AG04449 (cell line): ENCODE measurements at regions not wholly inside any gene's neighbourhood (a gene's known extent, or its start where the extent isn't known, plus 50 kb on each side); places are given as distances from the start of the nearest gene placed in this dataset.

Experiments used
- CTCF ChIA-PET: fragments of 350-600 bp; formaldehyde crosslinking; extraction: SDS; loops from one replicate; lab custom pipeline; 2021; ENCODE audit warnings: antibody characterized with exemption; lab: Yijun Ruan, JAX
- POLR2A ChIA-PET: fragments of 400-600, 350-600 bp; formaldehyde crosslinking; extraction: SDS; loops from one replicate; lab custom pipeline; 2020; ENCODE audit warnings: antibody characterized with exemption, inconsistent platforms; lab: Yijun Ruan, JAX
- DNase-seq: peaks from one replicate; pipeline ENCODE4 v3.0.0-alpha.2; 2010; ENCODE audit warnings: low read depth, low spot score
- H3K4me3 ChIP-seq: 2 replicates; pipeline ENCODE4 v1.5.1; 2011; ENCODE audit warnings: low read depth, mild to moderate bottlenecking, control low read depth, low read length
- TF ChIP-seq, protein P1 (sequence below): IDR thresholded peaks from one replicate; pipeline ENCODE4 v1.5.1; 2011; ENCODE audit warnings: mild to moderate bottlenecking, moderate library complexity, low read length, control low read depth, inconsistent platforms; ENCODE audit not compliant: insufficient read depth; ENCODE audit errors: missing control alignments

DNA sequence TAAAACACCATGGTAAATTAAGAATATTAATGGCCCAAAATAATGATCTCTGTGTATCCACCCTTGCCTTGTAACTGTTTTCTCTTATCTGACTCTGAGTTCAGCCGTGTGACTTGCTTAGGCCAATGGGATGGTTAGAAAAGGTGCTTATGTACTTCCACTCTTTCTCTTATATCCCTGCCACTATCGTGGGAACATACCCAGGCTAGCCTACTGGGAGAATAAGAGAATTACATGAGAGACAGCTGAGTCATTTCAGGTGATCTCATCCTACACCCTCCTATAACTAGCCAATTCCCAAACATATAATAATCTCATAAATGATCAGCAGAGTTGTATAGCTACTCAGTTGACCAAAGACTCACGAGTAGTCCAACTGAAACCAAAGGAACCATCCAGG is 98.3 kb upstream of the ABI3BP start:
- CTCF ChIA-PET: interaction anchor here (1.4 kb wide), 1 partner anchor 12 kb away, joined by 4 read pairs; no protein-coding TSS in a partner anchor
- POLR2A ChIA-PET: no interaction called here
- DNase-seq: no peak
- H3K4me3 ChIP-seq: no peak overlapping the region
- TF ChIP-seq, protein P1, sequence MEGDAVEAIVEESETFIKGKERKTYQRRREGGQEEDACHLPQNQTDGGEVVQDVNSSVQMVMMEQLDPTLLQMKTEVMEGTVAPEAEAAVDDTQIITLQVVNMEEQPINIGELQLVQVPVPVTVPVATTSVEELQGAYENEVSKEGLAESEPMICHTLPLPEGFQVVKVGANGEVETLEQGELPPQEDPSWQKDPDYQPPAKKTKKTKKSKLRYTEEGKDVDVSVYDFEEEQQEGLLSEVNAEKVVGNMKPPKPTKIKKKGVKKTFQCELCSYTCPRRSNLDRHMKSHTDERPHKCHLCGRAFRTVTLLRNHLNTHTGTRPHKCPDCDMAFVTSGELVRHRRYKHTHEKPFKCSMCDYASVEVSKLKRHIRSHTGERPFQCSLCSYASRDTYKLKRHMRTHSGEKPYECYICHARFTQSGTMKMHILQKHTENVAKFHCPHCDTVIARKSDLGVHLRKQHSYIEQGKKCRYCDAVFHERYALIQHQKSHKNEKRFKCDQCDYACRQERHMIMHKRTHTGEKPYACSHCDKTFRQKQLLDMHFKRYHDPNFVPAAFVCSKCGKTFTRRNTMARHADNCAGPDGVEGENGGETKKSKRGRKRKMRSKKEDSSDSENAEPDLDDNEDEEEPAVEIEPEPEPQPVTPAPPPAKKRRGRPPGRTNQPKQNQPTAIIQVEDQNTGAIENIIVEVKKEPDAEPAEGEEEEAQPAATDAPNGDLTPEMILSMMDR: no peak

DNA sequence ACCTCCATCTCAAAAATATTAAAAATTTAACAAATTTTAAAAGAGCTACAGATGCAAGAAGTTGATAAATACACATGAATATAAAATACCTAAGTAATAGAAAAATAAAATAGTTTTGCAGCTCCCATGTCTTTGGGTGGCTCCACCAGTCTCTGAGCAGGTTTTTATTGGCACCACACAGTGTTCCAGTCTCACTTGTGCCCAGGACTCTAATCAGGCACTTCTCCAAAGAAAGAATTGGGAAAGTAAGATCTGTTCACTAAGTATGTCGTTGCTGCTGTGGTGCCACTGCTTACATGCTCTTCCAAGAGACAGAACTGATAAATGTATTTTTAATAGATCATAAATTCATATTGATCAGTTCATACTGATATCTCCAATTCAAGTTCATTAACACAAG is 92.5 kb upstream of the ABI3BP start:
- CTCF ChIA-PET: no interaction called here
- no peak for DNase-seq
- TF ChIP-seq, protein P1: no peak
- H3K4me3 ChIP-seq: no peak overlapping the region
- POLR2A ChIA-PET: no interaction called here

DNA sequence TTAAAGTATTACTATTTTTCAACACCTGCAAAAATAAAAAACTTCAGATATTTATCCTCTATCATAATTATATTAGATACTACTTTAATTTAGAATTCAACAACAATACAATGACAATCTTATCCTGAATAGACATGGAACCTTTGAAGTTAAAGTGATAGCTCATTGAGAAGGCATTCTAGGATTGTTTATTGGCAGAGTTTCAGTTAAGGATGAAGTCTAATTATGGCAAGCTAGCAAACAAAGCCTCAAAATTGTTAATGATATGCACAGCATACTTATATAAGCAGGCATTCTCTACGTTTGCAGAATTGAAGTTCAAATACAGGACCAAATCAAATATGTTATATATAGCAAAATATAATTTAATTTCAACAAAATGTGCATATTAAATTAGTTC is 91.2 kb upstream of the ABI3BP start:
- CTCF ChIA-PET: interaction anchor here (0.8 kb wide), 1 partner anchor 18 kb away, joined by 3 read pairs; no protein-coding TSS in a partner anchor
- POLR2A ChIA-PET: no interaction called here
- TF ChIP-seq, protein P1: no peak
- no peak overlapping the region for H3K4me3 ChIP-seq
- no peak for DNase-seq

DNA sequence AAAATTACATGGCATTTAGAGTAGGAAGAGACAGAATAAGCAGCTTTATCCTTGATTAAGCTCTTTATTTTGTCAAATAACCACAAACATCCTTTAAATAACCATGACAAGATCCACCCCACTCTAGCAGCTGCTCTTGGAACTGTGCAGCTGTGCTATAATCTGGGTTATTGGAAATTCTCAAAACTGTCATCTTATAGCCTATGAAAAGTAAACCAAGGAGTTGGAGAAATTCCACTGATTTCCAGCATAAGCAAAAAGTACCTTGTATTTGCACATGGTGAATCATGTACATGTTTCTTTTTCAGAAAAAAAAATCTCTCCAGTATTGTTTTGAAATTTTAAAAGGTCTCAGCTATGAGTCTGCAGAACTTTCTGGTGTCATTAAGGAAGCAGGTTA is 88.8 kb upstream of the ABI3BP start:
- TF ChIP-seq, protein P1: no peak
- no peak for DNase-seq
- H3K4me3 ChIP-seq: no peak overlapping the region
- ChIA-PET POLR2A (interaction anchor here (1.1 kb wide), 1 partner anchor 16 kb away, joined by 3 read pairs; no protein-coding TSS in a partner anchor), CTCF (interaction anchor here (1.1 to 1.5 kb wide), 2 partner anchors 12 to 14 kb away, joined by 3 read pairs; no protein-coding TSS in a partner anchor)

DNA sequence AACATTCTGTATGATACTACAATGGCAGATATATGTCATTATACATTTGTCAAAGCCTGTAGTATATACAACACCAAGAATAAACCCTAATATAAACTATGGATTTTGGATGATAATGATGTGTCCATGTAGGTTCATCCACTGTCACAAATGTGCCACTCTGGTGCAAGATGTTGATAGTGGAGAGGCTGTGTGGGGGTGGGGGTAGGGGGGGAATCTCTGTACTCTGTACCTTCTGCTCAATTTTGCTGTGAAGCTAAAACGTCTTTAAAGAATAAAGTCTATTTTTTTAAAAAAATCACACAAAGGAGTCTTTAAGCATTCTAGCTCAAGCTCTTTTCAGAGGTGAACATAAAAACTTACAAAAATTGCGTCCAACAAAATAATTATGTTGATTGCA is 88.2 kb upstream of the ABI3BP start:
- H3K4me3 ChIP-seq: no peak overlapping the region
- TF ChIP-seq, protein P1: no peak
- DNase-seq: no peak
- ChIA-PET CTCF (interaction anchor here (1.5 kb wide), 1 partner anchor 14 kb away, joined by 3 read pairs; no protein-coding TSS in a partner anchor), POLR2A (interaction anchor here (1.1 kb wide), 1 partner anchor 15 kb away, joined by 3 read pairs; no protein-coding TSS in a partner anchor)

DNA sequence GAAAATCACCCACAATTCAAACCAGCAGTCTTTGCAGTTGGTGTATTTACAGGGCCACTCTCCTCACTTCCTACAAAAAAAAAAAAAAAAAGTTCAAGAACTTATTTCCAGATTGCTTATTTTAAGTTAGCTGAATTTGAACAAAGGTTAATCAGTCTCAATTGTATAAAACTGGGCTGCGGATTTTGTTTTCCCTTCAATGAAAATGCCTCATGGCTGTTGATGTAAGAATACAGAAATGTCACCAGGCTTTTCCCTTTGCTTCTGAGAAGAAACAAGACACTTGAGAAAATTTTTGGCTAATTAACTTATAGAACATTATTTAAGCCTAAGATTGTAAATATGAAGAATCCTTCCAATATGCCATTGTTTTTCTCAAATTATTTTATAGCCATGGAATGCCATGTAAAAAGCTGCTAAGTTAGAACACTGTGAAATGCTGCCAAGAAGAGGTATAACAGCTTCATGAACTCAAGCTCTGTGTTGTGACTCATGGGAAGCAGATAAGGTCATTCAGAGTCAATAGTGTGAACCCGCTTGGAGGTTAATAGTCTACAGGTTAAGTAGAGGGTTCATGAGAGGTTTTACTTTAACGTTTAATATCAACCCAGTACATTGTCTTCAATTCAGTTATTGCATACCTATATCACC is 84.3 kb upstream of the ABI3BP start:
- TF ChIP-seq, protein P1: no peak
- no peak for DNase-seq
- POLR2A ChIA-PET: interaction anchor here (0.7 kb wide), 1 partner anchor 208 kb away, joined by 3 read pairs; no protein-coding TSS in a partner anchor
- no peak overlapping the region for H3K4me3 ChIP-seq
- CTCF ChIA-PET: no interaction called here
